GM20431 (cell line): ENCODE measurements at regions not wholly inside any gene's neighbourhood (a gene's known extent, or its start where the extent isn't known, plus 50 kb on each side); places are given as distances from the start of the nearest gene placed in this dataset.
"Not testable (repeated sequence)": the region's sequence is repeated elsewhere in the genome, so short reads cannot be mapped to it uniquely, and the experiment has no call there.

Experiments
- in situ Hi-C: fragments of 300-500 bp; cut with MseI, MboI; formaldehyde crosslinking; loops from one replicate; pipeline ENCODE4 v1.15.0; 2020; ENCODE audit warnings: low sequenced_read_pairs; ENCODE audit not compliant: unreplicated experiment

DNA sequence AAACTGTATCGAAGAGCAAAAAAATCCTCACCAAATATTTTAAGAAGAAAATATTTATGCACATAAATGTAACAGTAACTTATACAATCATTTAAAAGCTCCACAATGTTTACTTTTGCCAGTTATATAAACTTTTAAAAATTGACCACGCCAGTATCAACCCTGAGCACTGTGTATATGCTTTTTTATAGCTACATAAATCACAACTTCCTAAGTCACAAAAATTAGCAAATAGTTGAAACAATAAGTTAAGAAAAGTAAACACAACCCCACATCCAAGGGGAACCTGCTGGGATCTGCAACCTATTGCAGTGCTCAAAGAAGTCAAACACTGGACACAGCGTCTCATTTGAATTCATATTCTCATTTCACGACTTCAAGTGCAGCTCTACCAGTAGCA lies 89.8 kb upstream of the DST start:
- in situ Hi-C loops, result no loop called here

GRCh38 chr6:56730663-56731529 lies 88.2 kb upstream of the DST start:
- in situ Hi-C loops, result no loop called here

GRCh38 chr6:56729719-56730118 lies 87.0 kb upstream of the DST start:
- in situ Hi-C loops, result no loop called here

GRCh38 chr6:56729166-56729565 lies 86.5 kb upstream of the DST start:
- in situ Hi-C loops, result not testable (repeated sequence)

DNA sequence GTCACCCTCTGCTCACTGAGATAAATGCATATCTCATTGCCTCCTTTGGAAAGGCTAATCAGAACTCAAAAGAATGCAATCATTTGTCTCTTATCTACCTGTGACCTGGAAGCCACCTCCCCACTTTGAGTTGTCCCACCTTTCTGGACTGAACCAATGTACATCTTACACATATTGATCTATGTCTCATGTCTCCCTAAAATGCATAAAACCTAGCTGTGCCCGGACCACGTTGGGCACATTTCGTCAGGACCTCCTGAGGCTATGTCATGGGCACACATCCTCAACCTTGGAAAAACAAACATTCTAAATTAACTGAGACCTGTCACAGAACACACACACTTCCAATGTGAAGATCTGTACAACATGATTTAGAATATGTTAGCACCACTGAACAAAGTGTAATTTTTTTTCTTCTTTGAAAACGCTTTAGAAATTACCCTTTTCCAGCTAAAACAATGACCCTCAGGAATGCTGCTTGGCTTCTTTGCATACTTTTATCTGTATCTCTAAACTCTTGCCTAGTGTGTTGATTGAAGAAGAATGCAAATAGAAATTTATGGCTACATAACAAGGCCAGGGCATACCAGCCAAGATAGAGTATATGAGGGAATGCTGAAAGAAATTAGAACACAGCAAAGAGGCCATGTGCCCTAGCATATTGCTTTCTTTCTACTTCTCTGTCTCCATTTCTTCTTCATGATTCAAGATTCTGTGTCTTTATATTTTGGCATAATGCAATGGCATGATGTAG lies 84.6 kb upstream of the DST start:
- in situ Hi-C loops, result no loop called here

DNA sequence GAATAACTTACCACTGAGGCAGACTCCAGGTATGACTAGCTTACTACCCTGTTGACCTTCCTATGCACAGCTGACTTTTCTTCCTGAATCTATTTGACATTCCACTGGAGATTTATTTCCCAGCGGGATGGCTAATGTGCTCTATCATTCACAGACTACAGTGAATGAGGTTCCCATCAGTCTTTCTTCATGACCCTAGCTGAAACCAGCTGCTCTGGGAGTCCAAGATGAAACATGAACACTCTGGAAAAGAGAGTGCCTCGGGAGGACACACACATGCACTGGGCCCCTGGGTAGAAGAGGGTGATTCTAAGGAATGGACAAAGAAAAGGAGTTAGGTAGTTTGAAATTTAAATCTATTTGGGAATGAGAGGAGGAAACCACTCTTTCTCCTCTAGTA lies 82.6 kb upstream of the DST start:
- in situ Hi-C loops, result no loop called here

- in situ Hi-C loops, result no loop called here
Observed at GRCh38 chr6:56724455-56724854, 81.8 kb upstream of the DST start.

GRCh38 chr6:56720882-56721281 lies 78.2 kb upstream of the DST start:
- in situ Hi-C loops, result no loop called here

GRCh38 chr6:56720202-56720601 lies 77.5 kb upstream of the DST start:
- in situ Hi-C loops, result not testable (repeated sequence)

DNA sequence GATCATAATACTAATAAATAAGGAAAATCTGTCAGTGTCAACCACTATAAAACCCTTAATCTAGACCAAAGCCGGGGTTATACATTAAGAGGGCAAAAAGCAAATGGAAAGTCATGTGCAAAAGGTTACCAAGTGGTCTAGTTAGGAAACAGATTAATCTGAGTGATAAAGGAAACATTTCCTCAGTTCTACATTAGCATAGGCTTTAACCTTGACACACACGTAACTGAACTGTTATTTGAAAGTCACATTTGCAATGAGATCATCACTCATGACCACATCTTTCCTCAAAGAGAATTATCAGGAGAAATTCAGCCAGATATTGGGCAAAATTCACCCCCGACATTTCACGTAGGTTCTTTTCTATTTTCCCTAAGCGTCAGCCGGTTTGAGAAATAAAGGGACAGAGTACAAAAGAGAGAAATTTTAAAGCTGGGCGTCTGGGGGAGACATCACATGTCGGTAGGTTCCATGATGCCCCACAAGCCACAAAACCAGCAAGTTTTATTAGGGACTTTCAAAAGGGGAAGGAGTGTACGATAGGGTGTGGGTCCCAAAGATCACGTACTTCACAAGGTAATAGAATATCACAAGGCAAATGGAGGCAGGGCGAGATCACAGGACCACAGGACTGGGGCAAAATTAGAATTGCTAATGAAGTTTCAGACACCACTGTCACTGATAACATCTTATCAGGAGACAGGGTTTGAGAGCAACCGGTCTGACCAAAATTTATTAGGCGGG lies 76.8 kb upstream of the DST start:
- in situ Hi-C loops, result not testable (repeated sequence)

DNA sequence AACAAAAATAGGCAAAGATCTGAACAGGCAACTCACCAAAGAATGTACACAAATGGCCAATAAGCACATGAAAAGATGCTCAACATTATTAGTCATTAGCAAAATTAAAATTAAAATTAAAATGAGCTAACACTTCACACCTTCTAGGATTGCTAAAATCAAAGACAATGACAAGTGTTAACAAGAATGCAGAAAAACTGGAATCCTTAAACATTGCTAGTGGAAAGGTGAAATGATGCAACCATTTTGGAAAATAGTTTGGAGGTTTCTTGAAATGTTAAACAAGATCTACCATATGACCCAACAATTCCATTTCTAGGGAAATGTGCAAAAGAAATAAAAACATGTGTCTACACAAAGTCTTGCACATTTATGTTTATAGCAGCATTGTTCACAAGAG lies 75.5 kb upstream of the DST start:
- in situ Hi-C loops, result no loop called here

DNA sequence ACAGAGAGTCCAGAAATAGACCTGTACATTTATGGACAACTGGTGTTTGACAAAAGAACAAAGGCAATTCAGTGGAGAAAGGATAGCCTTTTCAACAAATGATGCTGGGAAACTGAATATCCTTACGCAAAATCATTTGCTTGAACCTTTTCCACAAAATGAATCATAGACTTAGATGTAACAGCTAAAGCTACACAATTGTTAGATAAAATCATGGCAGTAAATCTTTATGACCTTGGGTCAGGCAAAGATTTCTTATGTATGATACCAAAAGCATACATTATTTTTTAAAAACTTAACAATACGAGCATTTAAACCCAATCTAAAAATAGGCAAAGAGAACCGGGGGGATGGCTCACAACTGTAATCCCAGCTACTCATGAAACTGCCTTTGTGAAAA lies 73.5 kb upstream of the DST start:
- in situ Hi-C loops, result no loop called here

- in situ Hi-C loops, result no loop called here
Observed at GRCh38 chr6:56715741-56716140, 73.1 kb upstream of the DST start.

DNA sequence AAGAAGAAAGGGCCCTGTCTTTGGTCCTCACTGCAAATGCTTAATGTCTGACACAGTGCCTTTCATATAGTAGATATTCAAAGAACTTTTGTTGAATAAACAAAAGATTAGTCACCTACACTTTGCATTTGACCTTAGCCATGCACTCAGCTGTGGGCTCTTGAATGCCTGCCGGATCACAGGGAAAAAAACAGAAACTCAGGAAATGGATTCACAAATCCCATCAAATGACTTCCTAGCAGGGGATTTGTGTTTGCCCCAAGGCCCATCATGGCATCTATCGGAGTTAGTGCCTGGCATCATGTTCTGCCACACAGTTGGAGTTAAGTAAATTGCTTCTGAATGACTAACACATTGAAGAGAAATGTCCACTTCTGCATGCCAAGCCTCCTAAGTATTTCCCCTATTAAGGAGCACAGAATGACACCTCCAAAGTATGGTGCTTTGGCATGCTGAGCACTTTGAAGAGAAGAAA lies 72.3 kb upstream of the DST start:
- in situ Hi-C loops, result no loop called here

- in situ Hi-C loops, result no loop called here
Observed at GRCh38 chr6:56714273-56714672, 71.6 kb upstream of the DST start.

DNA sequence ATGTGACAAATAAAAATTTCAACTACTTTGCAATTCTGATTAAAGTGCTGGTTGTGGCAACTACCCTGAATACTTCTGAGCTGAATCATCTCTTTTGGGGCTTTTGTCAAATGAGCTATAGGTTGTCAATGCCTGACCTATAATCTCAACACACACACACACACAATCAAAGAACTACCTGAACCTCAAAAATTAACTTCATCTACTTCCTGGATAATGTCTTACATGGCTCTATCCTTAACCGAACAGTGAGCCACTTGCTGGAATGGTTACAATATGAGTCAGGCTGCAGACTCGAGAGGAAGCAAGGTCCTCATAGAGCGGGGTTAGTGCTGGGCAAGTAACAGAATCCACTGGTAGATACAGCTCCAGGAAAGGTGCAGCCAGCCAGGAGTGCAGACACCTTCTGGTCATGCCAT lies 70.6 kb upstream of the DST start:
- in situ Hi-C loops, result no loop called here

DNA sequence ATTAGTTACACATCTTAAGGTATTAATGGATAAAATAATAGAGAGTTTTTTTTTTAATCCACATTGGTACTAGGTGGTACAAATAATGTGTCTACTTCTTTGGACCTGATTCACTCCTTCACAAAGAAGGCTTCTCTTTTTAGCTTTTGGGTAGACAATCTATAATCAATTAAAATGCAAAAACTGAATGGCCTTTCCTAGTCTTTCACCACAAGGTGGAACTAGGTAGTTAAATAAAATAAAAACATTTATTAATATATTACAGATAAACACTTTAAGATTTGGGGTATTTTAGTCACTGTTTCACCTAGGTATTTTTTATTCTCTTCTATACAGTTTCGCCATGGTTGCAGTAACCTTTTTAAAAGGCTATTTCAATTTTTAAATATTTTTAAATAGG lies 68.3 kb upstream of the DST start:
- in situ Hi-C loops, result no loop called here

DNA sequence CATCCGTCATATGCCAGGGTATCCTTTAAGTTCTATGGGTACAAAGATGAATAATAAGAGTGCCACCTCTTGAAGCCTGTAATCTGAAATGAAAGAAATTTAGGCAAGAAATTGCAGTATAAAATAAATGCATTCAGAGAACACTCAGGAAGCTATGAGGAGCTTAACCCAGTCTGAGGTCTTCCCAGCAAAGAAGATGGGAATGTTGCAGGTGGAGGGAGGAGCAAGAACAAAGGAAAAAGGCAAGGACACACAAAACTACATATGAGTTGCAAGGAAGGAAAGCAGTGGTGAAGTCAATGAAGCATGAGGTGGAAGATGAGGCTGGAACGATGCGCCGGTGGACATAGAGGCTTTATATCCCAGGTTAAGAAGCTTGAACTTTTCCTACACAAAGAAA lies 67.0 kb upstream of the DST start:
- in situ Hi-C loops, result no loop called here

DNA sequence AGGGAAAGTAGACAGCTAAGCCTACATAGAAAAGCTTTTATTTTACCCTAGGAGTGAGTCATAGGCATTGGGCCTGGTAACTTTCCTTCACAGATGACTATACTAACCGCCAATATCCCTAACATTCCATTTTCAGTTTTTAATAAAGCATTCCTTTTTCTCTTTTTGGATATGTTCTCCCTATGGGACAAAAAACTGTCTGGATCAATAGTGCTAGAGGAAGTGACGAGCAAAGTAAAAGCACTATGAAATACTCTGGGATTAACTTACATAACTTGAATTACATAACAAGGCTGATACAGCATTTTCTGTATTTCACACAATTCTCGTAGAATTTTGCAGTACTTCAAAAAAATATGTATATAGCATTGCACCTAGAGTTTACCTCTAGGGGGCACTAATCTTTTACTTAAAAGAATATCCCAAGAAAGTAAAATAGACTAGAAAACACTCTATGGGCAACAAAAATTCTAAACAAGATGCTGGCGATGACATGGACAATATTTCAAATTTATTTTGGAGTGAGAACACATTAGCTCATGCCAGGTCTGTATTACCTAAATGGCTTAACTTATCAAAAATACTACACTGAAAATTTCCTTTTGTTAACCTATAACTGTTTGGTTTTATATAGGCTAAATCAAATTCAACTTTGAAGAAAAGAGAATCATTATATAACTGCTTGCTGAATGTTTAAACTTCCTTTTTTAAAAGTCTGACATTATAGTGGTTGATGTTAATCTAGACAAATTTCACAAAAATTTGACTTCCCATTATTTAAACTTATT lies 66.3 kb upstream of the DST start:
- in situ Hi-C loops, result no loop called here
